ENCODE measurements at regions not wholly inside any gene's neighbourhood (a gene's known extent, or its start where the extent isn't known, plus 50 kb on each side); places are given as distances from the start of the nearest gene placed in this dataset.

DNA sequence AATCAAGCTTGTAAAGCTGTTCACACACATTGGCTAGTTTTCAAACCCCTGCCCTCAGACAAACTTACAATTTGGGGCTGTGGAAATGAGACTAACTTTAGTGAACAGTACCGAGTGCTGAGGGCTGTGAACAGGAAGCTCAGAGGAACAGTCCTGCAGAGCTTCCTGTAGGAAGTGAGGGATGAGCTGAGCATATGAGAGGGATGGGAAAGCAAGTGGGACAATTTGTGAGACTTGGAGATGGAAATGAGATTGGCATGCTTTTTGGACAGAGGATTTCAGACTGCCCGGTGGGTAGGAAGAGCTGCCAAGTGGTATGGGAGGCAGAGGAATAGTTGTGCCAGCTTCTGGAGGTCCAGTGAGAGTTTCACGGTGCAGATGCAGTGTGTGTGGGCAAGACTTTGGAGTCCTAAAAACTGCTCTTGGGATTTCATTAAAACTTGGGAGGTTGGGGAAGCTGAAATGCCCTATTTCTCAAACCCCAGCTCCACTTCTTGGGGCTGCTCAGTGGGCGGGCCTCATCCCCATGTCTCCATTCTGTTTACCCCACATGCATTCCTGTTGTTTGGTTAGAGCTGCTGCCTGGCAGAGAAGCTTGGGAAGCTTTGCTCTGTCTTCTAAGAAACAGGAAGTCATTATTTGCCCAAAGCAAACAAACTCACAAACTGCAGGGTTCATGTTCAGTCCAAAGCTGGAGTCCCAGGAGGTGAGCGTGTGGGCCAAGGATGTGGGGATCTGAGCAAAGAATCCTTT, 267.5 kb downstream of the ZSWIM6 start:
- no peak overlapping the region for H3K9ac ChIP-seq (ENCODE audit: extremely low read depth, low read length, poor library complexity, severe bottlenecking)
- Mint-ChIP-seq H3K4me1 (peaks cover 16% of the 10 kb centered on the region), H3K4me3 (no peak overlapping the region), H3K27me3 (ENCODE audit: insufficient read depth) (no peaks in the 10 kb centered on the region), H3K27ac (no peak overlapping the region), H3K9me3 (peaks cover 20% of the 10 kb centered on the region), H3K36me3 (ENCODE audit: low read depth) (no peaks in the 10 kb centered on the region)
- peaks cover 3% of the 10 kb centered on the region for H3K4me1 ChIP-seq (ENCODE audit: control insufficient read depth, insufficient read depth, low read length)
- H3K27me3 ChIP-seq (ENCODE audit: control insufficient read depth, insufficient read depth, low read length, poor library complexity, severe bottlenecking), result peaks cover 7% of the 10 kb centered on the region
- H3K9me3 ChIP-seq (ENCODE audit: control insufficient read depth, low read length), result peaks cover 19% of the 10 kb centered on the region
- no peak overlapping the region for H3K27ac ChIP-seq (ENCODE audit: low read depth, low read length)
- no peak for DNase-seq
- no peak for TF ChIP-seq CTCF (conservative IDR thresholded peaks at IDR 0.05)
- 88 to 100% methylated on average over 2 to 5 of the region's 5 CpGs for WGBS, 2 experiments (ENCODE audit: insufficient coverage in 1 of 2, insufficient read length in 1 of 2)
- H3K4me3 ChIP-seq (ENCODE audit: low read length), result no peak overlapping the region
- no peaks in the 10 kb centered on the region for H3K36me3 ChIP-seq (ENCODE audit: control insufficient read depth, insufficient read depth, low read length)

DNA sequence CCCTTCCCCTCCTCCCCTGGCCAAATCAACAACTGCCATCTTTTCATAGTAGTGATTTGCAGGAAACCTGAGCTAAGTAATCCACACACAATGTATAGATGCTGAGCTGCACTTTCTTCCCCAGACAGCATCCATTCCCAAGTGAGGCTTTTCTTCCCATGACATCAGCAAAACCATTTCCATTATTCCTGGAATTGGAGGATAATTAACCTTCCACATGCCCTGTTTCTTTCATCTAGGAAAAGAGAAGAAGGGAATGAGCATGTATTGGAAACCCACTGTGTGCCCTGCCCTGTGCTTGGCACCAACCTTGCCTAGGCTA, 268.0 kb downstream of the ZSWIM6 start:
- DNase-seq, result no peak
- Histone ChIP-seq H3K4me3 (ENCODE audit: low read length) (no peak overlapping the region), H3K27me3 (ENCODE audit: control insufficient read depth, insufficient read depth, low read length, poor library complexity, severe bottlenecking) (peaks cover 1% of the 10 kb centered on the region), H3K4me1 (ENCODE audit: control insufficient read depth, insufficient read depth, low read length) (peaks cover 3% of the 10 kb centered on the region), H3K9me3 (ENCODE audit: control insufficient read depth, low read length) (peaks cover 19% of the 10 kb centered on the region), H3K36me3 (ENCODE audit: control insufficient read depth, insufficient read depth, low read length) (no peaks in the 10 kb centered on the region), H3K27ac (ENCODE audit: low read depth, low read length) (no peak overlapping the region), H3K9ac (ENCODE audit: extremely low read depth, low read length, poor library complexity, severe bottlenecking) (no peak overlapping the region)
- Mint-ChIP-seq H3K9me3 (peaks cover 20% of the 10 kb centered on the region), H3K36me3 (ENCODE audit: low read depth) (no peaks in the 10 kb centered on the region), H3K4me3 (no peak overlapping the region), H3K4me1 (peaks cover 16% of the 10 kb centered on the region), H3K27me3 (ENCODE audit: insufficient read depth) (peaks cover 2% of the 10 kb centered on the region), H3K27ac (no peak overlapping the region)
- TF ChIP-seq CTCF (conservative IDR thresholded peaks at IDR 0.05), result no peak

- Histone ChIP-seq H3K27me3 (ENCODE audit: control insufficient read depth, insufficient read depth, low read length, poor library complexity, severe bottlenecking) (no peaks in the 10 kb centered on the region), H3K27ac (ENCODE audit: low read depth, low read length) (no peak overlapping the region), H3K4me1 (ENCODE audit: control insufficient read depth, insufficient read depth, low read length) (peaks cover 3% of the 10 kb centered on the region), H3K9ac (ENCODE audit: extremely low read depth, low read length, poor library complexity, severe bottlenecking) (no peak overlapping the region), H3K9me3 (ENCODE audit: control insufficient read depth, low read length) (peaks cover 18% of the 10 kb centered on the region), H3K4me3 (ENCODE audit: low read length) (no peak overlapping the region), H3K36me3 (ENCODE audit: control insufficient read depth, insufficient read depth, low read length) (no peaks in the 10 kb centered on the region)
- Mint-ChIP-seq H3K9me3 (peaks cover 18% of the 10 kb centered on the region), H3K27me3 (ENCODE audit: insufficient read depth) (peaks cover 3% of the 10 kb centered on the region), H3K27ac (no peak overlapping the region), H3K4me3 (no peak overlapping the region), H3K36me3 (ENCODE audit: low read depth) (no peaks in the 10 kb centered on the region), H3K4me1 (peaks cover 16% of the 10 kb centered on the region)
- 94 to 100% methylated on average over 2 to 5 of the region's 5 CpGs for WGBS, 2 experiments (ENCODE audit: insufficient coverage in 1 of 2, insufficient read length in 1 of 2)
- DNase-seq, result no peak
- no peak for TF ChIP-seq CTCF (conservative IDR thresholded peaks at IDR 0.05)
Observed at GRCh38 chr5:61600945-61601511, 269.0 kb downstream of the ZSWIM6 start.
